ENCODE measurements at regions not wholly inside any gene's neighbourhood (a gene's known extent, or its start where the extent isn't known, plus 50 kb on each side); places are given as distances from the start of the nearest gene placed in this dataset.

DNA sequence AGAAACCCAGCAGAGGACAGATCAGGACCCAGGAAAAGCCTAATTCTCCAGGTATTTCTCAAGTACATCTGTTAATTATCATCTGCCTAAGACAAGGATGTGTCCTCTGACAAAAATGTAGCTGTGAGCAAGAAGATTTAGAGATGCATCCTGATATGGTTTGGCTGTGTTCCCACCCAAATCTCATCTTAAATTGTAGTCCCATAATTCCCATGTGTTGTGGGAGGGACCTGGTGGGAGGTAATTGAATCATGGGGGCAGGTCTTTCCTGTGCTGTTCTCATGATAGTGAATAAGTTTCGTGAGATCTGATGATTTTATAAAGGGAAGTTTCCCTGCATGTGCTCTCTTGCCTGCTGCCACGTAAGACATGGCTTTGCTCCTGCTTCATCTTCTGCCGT lies 381.8 kb downstream of the BUD13 start:
- DNase-seq (ENCODE audit: low spot score) = no peak

More for the DNA sequence above, 381.8 kb downstream of the BUD13 start:
- H3K27ac Mint-ChIP-seq = no peak overlapping the region
- Histone ChIP-seq H4K20me1 (replicated peaks; ENCODE audit: insufficient read depth) (no peaks in the 10 kb centered on the region), H3K79me2 (replicated peaks; ENCODE audit: insufficient read depth) (no peaks in the 10 kb centered on the region), H3K27me3 (ENCODE audit: insufficient read depth) (no peaks in the 10 kb centered on the region), H3K36me3 (ENCODE audit: insufficient read depth) (no peaks in the 10 kb centered on the region), H3K9me2 (ENCODE audit: insufficient read depth) (0 out of 2 replicates have a peak, but pooled peaks cover 3% of the 10 kb centered on the region), H3K4me3 (no peak overlapping the region), H3K27ac (ENCODE audit: low read depth) (no peak overlapping the region), H3K4me2 (no peak overlapping the region), H3F3A (replicated peaks; ENCODE audit: low read depth) (no peaks in the 10 kb centered on the region), H3K4me1 (ENCODE audit: insufficient read depth) (peaks cover 7% of the 10 kb centered on the region), H2AFZ (no peak overlapping the region)
- H3K36me3 Mint-ChIP-seq (ENCODE audit: low read depth) = no peaks in the 10 kb centered on the region
- H3K4me3 Mint-ChIP-seq = no peak overlapping the region
- TF ChIP-seq ETS1 (IDR thresholded peaks at IDR 0.05) (no peak), EZH2 (IDR thresholded peaks at IDR 0.05; ENCODE audit: low read depth, unreplicated experiment) (no peak), JUNB (IDR thresholded peaks at IDR 0.05; ENCODE audit: unreplicated experiment) (no peak), ZNF114 (CRISPR knock-in tag; IDR thresholded peaks at IDR 0.05) (no peak), STAT1 (IDR thresholded peaks at IDR 0.05; ENCODE audit: unreplicated experiment) (no peak), CREB1 (CRISPR knock-in tag; IDR thresholded peaks at IDR 0.05; ENCODE audit: low read depth) (no peak), POLR2AphosphoS5 (IDR thresholded peaks at IDR 0.05; ENCODE audit: low read depth) (no peak), NANOG (IDR thresholded peaks at IDR 0.05; ENCODE audit: borderline replicate concordance) (no peak), EZH2phosphoT487 (IDR thresholded peaks at IDR 0.05; ENCODE audit: unreplicated experiment) (no peak), REST (IDR thresholded peaks at IDR 0.05; ENCODE audit: unreplicated experiment) (no peak), ZNF331 (CRISPR knock-in tag; IDR thresholded peaks at IDR 0.05; ENCODE audit: low read depth) (no peak)
- TF ChIP-seq, protein P1, sequence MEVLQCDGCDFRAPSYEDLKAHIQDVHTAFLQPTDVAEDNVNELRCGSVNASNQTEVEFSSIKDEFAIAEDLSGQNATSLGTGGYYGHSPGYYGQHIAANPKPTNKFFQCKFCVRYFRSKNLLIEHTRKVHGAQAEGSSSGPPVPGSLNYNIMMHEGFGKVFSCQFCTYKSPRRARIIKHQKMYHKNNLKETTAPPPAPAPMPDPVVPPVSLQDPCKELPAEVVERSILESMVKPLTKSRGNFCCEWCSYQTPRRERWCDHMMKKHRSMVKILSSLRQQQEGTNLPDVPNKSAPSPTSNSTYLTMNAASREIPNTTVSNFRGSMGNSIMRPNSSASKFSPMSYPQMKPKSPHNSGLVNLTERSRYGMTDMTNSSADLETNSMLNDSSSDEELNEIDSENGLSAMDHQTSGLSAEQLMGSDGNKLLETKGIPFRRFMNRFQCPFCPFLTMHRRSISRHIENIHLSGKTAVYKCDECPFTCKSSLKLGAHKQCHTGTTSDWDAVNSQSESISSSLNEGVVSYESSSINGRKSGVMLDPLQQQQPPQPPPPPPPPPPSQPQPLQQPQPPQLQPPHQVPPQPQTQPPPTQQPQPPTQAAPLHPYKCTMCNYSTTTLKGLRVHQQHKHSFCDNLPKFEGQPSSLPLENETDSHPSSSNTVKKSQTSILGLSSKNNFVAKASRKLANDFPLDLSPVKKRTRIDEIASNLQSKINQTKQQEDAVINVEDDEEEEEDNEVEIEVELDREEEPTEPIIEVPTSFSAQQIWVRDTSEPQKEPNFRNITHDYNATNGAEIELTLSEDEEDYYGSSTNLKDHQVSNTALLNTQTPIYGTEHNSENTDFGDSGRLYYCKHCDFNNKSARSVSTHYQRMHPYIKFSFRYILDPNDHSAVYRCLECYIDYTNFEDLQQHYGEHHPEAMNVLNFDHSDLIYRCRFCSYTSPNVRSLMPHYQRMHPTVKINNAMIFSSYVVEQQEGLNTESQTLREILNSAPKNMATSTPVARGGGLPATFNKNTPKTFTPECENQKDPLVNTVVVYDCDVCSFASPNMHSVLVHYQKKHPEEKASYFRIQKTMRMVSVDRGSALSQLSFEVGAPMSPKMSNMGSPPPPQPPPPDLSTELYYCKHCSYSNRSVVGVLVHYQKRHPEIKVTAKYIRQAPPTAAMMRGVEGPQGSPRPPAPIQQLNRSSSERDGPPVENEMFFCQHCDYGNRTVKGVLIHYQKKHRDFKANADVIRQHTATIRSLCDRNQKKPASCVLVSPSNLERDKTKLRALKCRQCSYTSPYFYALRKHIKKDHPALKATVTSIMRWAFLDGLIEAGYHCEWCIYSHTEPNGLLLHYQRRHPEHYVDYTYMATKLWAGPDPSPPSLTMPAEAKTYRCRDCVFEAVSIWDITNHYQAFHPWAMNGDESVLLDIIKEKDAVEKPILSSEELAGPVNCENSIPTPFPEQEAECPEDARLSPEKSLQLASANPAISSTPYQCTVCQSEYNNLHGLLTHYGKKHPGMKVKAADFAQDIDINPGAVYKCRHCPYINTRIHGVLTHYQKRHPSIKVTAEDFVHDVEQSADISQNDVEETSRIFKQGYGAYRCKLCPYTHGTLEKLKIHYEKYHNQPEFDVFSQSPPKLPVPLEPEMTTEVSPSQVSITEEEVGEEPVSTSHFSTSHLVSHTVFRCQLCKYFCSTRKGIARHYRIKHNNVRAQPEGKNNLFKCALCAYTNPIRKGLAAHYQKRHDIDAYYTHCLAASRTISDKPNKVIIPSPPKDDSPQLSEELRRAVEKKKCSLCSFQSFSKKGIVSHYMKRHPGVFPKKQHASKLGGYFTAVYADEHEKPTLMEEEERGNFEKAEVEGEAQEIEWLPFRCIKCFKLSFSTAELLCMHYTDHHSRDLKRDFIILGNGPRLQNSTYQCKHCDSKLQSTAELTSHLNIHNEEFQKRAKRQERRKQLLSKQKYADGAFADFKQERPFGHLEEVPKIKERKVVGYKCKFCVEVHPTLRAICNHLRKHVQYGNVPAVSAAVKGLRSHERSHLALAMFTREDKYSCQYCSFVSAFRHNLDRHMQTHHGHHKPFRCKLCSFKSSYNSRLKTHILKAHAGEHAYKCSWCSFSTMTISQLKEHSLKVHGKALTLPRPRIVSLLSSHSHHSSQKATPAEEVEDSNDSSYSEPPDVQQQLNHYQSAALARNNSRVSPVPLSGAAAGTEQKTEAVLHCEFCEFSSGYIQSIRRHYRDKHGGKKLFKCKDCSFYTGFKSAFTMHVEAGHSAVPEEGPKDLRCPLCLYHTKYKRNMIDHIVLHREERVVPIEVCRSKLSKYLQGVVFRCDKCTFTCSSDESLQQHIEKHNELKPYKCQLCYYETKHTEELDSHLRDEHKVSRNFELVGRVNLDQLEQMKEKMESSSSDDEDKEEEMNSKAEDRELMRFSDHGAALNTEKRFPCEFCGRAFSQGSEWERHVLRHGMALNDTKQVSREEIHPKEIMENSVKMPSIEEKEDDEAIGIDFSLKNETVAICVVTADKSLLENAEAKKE (CRISPR knock-in tag; IDR thresholded peaks at IDR 0.05) = no peak
- TF ChIP-seq, protein P2, sequence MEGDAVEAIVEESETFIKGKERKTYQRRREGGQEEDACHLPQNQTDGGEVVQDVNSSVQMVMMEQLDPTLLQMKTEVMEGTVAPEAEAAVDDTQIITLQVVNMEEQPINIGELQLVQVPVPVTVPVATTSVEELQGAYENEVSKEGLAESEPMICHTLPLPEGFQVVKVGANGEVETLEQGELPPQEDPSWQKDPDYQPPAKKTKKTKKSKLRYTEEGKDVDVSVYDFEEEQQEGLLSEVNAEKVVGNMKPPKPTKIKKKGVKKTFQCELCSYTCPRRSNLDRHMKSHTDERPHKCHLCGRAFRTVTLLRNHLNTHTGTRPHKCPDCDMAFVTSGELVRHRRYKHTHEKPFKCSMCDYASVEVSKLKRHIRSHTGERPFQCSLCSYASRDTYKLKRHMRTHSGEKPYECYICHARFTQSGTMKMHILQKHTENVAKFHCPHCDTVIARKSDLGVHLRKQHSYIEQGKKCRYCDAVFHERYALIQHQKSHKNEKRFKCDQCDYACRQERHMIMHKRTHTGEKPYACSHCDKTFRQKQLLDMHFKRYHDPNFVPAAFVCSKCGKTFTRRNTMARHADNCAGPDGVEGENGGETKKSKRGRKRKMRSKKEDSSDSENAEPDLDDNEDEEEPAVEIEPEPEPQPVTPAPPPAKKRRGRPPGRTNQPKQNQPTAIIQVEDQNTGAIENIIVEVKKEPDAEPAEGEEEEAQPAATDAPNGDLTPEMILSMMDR (conservative IDR thresholded peaks at IDR 0.05; ENCODE audit: low read depth in 2 of 2) = no peak
- H3K4me1 Mint-ChIP-seq = peaks cover 4% of the 10 kb centered on the region; the same call in 2 of the 3 replicates
- H3K27me3 Mint-ChIP-seq (ENCODE audit: insufficient read depth, low read depth, poor library complexity) = no peaks in the 10 kb centered on the region
- 0 out of 3 replicates have a peak, but pooled peaks cover 2% of the 10 kb centered on the region for H3K9me3 Mint-ChIP-seq
- ATAC-seq = no peak
